Mesenchymal stem cell (in vitro differentiated cells and primary cell): ENCODE measurements at regions not wholly inside any gene's neighbourhood (a gene's known extent, or its start where the extent isn't known, plus 50 kb on each side); places are given as distances from the start of the nearest gene placed in this dataset.

ENCODE experiments used
- DNase-seq: peaks from one replicate; pipeline ENCODE4 v3.0.0-alpha.2; 2013
- H2AFZ ChIP-seq: one replicate; pipeline ENCODE4 v1.6.1; 2013; ENCODE audit warnings: low read depth, mild to moderate bottlenecking, control low read depth, inconsistent platforms, low read length, moderate library complexity
- H2AK5ac ChIP-seq: 2 replicates; pipeline ENCODE4 v1.6.1; 2013; ENCODE audit warnings: low read length, moderate library complexity, mild to moderate bottlenecking, inconsistent platforms; ENCODE audit not compliant: severe bottlenecking
- H2BK120ac ChIP-seq: one replicate; pipeline ENCODE4 v1.6.1; 2013; ENCODE audit warnings: low read depth, mild to moderate bottlenecking, inconsistent platforms, low read length, moderate library complexity
- H2BK12ac ChIP-seq, 2 experiments: one replicate each; pipeline ENCODE4 v1.6.1; 2013; ENCODE audit warnings: inconsistent platforms in 2 of 2, low read length in 2 of 2, mild to moderate bottlenecking in 2 of 2, moderate library complexity in 2 of 2, control low read depth in 1 of 2
- H2BK15ac ChIP-seq: one replicate; pipeline ENCODE4 v1.6.1; 2013; ENCODE audit warnings: mild to moderate bottlenecking, low read depth, inconsistent platforms; ENCODE audit not compliant: poor library complexity, severe bottlenecking
- H2BK5ac ChIP-seq: 2 replicates; pipeline ENCODE4 v1.6.1; 2013; ENCODE audit warnings: low read depth, mild to moderate bottlenecking, low read length, control low read depth, inconsistent platforms; ENCODE audit not compliant: poor library complexity, severe bottlenecking
- H3K14ac ChIP-seq, 2 experiments: one replicate each; pipeline ENCODE4 v1.6.1; 2013; ENCODE audit warnings: inconsistent platforms in 2 of 2, low read length in 2 of 2, control low read depth in 1 of 2, mild to moderate bottlenecking in 1 of 2, moderate library complexity in 1 of 2
- H3K18ac ChIP-seq, 2 experiments: one replicate each; pipeline ENCODE4 v1.6.1; 2013; ENCODE audit warnings: inconsistent platforms in 2 of 2, low read length in 2 of 2, control low read depth in 1 of 2, low read depth in 1 of 2, mild to moderate bottlenecking in 1 of 2
- H3K23ac ChIP-seq, 2 experiments: one replicate each; pipeline ENCODE4 v1.6.1; 2013; ENCODE audit warnings: inconsistent platforms in 2 of 2, low read length in 2 of 2, mild to moderate bottlenecking in 2 of 2, moderate library complexity in 2 of 2, control low read depth in 1 of 2
- H3K27ac ChIP-seq: 2 replicates; pipeline ENCODE4 v1.5.1; 2013; ENCODE audit warnings: mild to moderate bottlenecking, moderate library complexity, low read length, control low read depth, inconsistent platforms; ENCODE audit not compliant: poor library complexity, severe bottlenecking
- H3K27me3 ChIP-seq, 2 experiments: 2 replicates each; pipeline versions ENCODE4 v1.6.1 to v1.7.0; 2013; ENCODE audit warnings: low read length in 2 of 2, mild to moderate bottlenecking in 2 of 2, moderate library complexity in 2 of 2, control low read depth in 1 of 2, inconsistent platforms in 1 of 2; ENCODE audit not compliant: control insufficient read depth in 1 of 2, insufficient read depth in 1 of 2
- H3K36me3 ChIP-seq, 2 experiments: 2 replicates each; pipeline versions ENCODE4 v1.6.1 to v1.7.0; 2013; ENCODE audit warnings: low read length in 2 of 2, control low read depth in 1 of 2, inconsistent platforms in 1 of 2, low read depth in 1 of 2, mild to moderate bottlenecking in 1 of 2; ENCODE audit not compliant: insufficient read depth in 2 of 2, control insufficient read depth in 1 of 2
- H3K4ac ChIP-seq, 2 experiments: one replicate each; pipeline ENCODE4 v1.6.1; 2013; ENCODE audit warnings: inconsistent platforms in 2 of 2, low read length in 2 of 2, mild to moderate bottlenecking in 2 of 2, moderate library complexity in 2 of 2, control low read depth in 1 of 2, low read depth in 1 of 2
- H3K4me1 ChIP-seq: 2 replicates; pipeline ENCODE4 v1.6.1; 2013; ENCODE audit warnings: low read depth, low read length, control low read depth; ENCODE audit not compliant: control insufficient read depth, insufficient read depth
- H3K4me2 ChIP-seq: 2 replicates; pipeline ENCODE4 v1.6.1; 2013; ENCODE audit warnings: low read length, mild to moderate bottlenecking, inconsistent platforms; ENCODE audit not compliant: poor library complexity, severe bottlenecking
- H3K4me3 ChIP-seq, 2 experiments: 2 replicates each; pipeline versions ENCODE4 v1.5.1 to v1.7.0; 2013; ENCODE audit warnings: low read length in 2 of 2, mild to moderate bottlenecking in 2 of 2, control low read depth in 1 of 2, low read depth in 1 of 2; ENCODE audit not compliant: insufficient read depth in 1 of 2
- H3K79me1 ChIP-seq: replicated peaks from 2 replicates; pipeline ENCODE4 v1.6.1; 2013; ENCODE audit warnings: mild to moderate bottlenecking, control low read depth, low read length, inconsistent platforms; ENCODE audit not compliant: poor library complexity, severe bottlenecking
- H3K9ac ChIP-seq: 2 replicates; pipeline ENCODE4 v1.7.0; 2013; ENCODE audit warnings: mild to moderate bottlenecking, low read length, moderate library complexity
- H3K9me3 ChIP-seq: 2 replicates; pipeline ENCODE4 v1.7.0; 2013; ENCODE audit warnings: mild to moderate bottlenecking, low read length; ENCODE audit not compliant: control insufficient read depth
- H4K8ac ChIP-seq: one replicate; pipeline ENCODE4 v1.6.1; 2013; ENCODE audit warnings: inconsistent platforms, mild to moderate bottlenecking, low read length, moderate library complexity
- H4K91ac ChIP-seq: one replicate; pipeline ENCODE4 v1.6.1; 2013; ENCODE audit warnings: mild to moderate bottlenecking, low read length, inconsistent platforms
- WGBS: methylation state at CpG from one replicate; pipeline ENCODE4 v1.1.7; 2013; ENCODE audit warnings: mixed read lengths; 5-methylcytosine and 5-hydroxymethylcytosine counted together

GRCh38 chr11:101803651-101804050 lies 111.2 kb upstream of the CEP126 start:
- WGBS, result no CpG with 5 or more reads among the region's 2 CpGs
- Histone ChIP-seq H2BK5ac (no peak overlapping the region), H2BK15ac (no peak overlapping the region), H3K9ac (no peak overlapping the region), H3K79me1 (no peaks in the 10 kb centered on the region), H3K18ac (no peak overlapping the region), H2BK120ac (no peak overlapping the region), H4K91ac (no peak overlapping the region), H2AFZ (no peak overlapping the region), H3K4ac (no peak overlapping the region), H3K36me3 (no peaks in the 10 kb centered on the region), H3K27ac (no peak overlapping the region), H3K27me3 (no peaks in the 10 kb centered on the region), H3K4me1 (no peaks in the 10 kb centered on the region), H3K9me3 (no peaks in the 10 kb centered on the region), H3K23ac (no peak overlapping the region), H4K8ac (no peak overlapping the region), H2AK5ac (no peak overlapping the region), H3K14ac (no peak overlapping the region), H2BK12ac (no peak overlapping the region), H3K4me3 (no peak overlapping the region), H3K4me2 (no peak overlapping the region)
- DNase-seq, result no peak

- no peak overlapping the region for H3K9ac ChIP-seq
- H3K4me3 ChIP-seq, result no peak overlapping the region
- H3K27me3 ChIP-seq, result no peaks in the 10 kb centered on the region
- no peak overlapping the region for H2BK12ac ChIP-seq
- no peak overlapping the region for H3K4ac ChIP-seq
- H4K8ac ChIP-seq, result no peak overlapping the region
- H3K4me1 ChIP-seq, result no peaks in the 10 kb centered on the region
- H2AK5ac ChIP-seq, result no peak overlapping the region
- H3K9me3 ChIP-seq, result no peaks in the 10 kb centered on the region
- no peaks in the 10 kb centered on the region for H3K36me3 ChIP-seq
- no peak overlapping the region for H4K91ac ChIP-seq
- H3K4me2 ChIP-seq, result no peak overlapping the region
- no peak overlapping the region for H3K18ac ChIP-seq
- DNase-seq, result no peak
- H2BK15ac ChIP-seq, result no peak overlapping the region
- H2BK120ac ChIP-seq, result no peak overlapping the region
- H3K27ac ChIP-seq, result no peak overlapping the region
- 79% methylated on average over 1 of the region's 1 CpG for WGBS
- no peak overlapping the region for H3K14ac ChIP-seq
- H3K23ac ChIP-seq, result no peak overlapping the region
- no peak overlapping the region for H2BK5ac ChIP-seq
- no peaks in the 10 kb centered on the region for H3K79me1 ChIP-seq
- H2AFZ ChIP-seq, result no peak overlapping the region
Observed at GRCh38 chr11:101797335-101797734, 117.5 kb upstream of the CEP126 start.

- no peak overlapping the region for H2BK15ac ChIP-seq
- no peak overlapping the region for H3K4ac ChIP-seq
- H2BK5ac ChIP-seq, result no peak overlapping the region
- H2AK5ac ChIP-seq, result no peak overlapping the region
- H3K4me2 ChIP-seq, result no peak overlapping the region
- H3K4me1 ChIP-seq, result no peaks in the 10 kb centered on the region
- H4K91ac ChIP-seq, result no peak overlapping the region
- no peaks in the 10 kb centered on the region for H3K9me3 ChIP-seq
- no peak overlapping the region for H3K27ac ChIP-seq
- H3K79me1 ChIP-seq, result no peaks in the 10 kb centered on the region
- H3K14ac ChIP-seq, result no peak overlapping the region
- no peak overlapping the region for H2BK12ac ChIP-seq
- H3K23ac ChIP-seq, result no peak overlapping the region
- no peak overlapping the region for H4K8ac ChIP-seq
- no peak overlapping the region for H2AFZ ChIP-seq
- 63% methylated on average over 2 of the region's 2 CpGs for WGBS
- no peaks in the 10 kb centered on the region for H3K27me3 ChIP-seq
- H3K9ac ChIP-seq, result no peak overlapping the region
- no peak for DNase-seq
- H2BK120ac ChIP-seq, result no peak overlapping the region
- H3K36me3 ChIP-seq, result no peaks in the 10 kb centered on the region
- H3K18ac ChIP-seq, result no peak overlapping the region
- no peak overlapping the region for H3K4me3 ChIP-seq
Observed at GRCh38 chr11:101792814-101793213, 122.0 kb upstream of the CEP126 start.

- no peak overlapping the region for H3K18ac ChIP-seq
- no peak overlapping the region for H4K8ac ChIP-seq
- H3K23ac ChIP-seq, result no peak overlapping the region
- no peaks in the 10 kb centered on the region for H3K27me3 ChIP-seq
- H4K91ac ChIP-seq, result no peak overlapping the region
- no peak overlapping the region for H2BK15ac ChIP-seq
- no peak overlapping the region for H2BK12ac ChIP-seq
- no peaks in the 10 kb centered on the region for H3K4me1 ChIP-seq
- no peak overlapping the region for H2BK5ac ChIP-seq
- H3K4ac ChIP-seq, result no peak overlapping the region
- H2AFZ ChIP-seq, result no peak overlapping the region
- no peak overlapping the region for H3K4me3 ChIP-seq
- no peak overlapping the region for H3K14ac ChIP-seq
- WGBS, result no CpG with 5 or more reads among the region's 1 CpG
- H3K79me1 ChIP-seq, result no peaks in the 10 kb centered on the region
- H3K9me3 ChIP-seq, result no peaks in the 10 kb centered on the region
- no peak overlapping the region for H2AK5ac ChIP-seq
- no peak overlapping the region for H3K4me2 ChIP-seq
- H3K9ac ChIP-seq, result no peak overlapping the region
- H2BK120ac ChIP-seq, result no peak overlapping the region
- no peak overlapping the region for H3K27ac ChIP-seq
- H3K36me3 ChIP-seq, result no peaks in the 10 kb centered on the region
- no peak for DNase-seq
Observed at GRCh38 chr11:101786916-101787315, 127.9 kb upstream of the CEP126 start.
